Stimulated activated memory B cell treated with anti-CD40 and anti-IgM and Interleukin-4, amounts not matched to agents 10 μg/mL and 1 μg/mL and 100 μg/mL, for 72 hours (primary cell): ENCODE measurements at regions not wholly inside any gene's neighbourhood (a gene's known extent, or its start where the extent isn't known, plus 50 kb on each side); places are given as distances from the start of the nearest gene placed in this dataset.

ENCODE experiments used
- ATAC-seq: fragments of 150-1000 bp; cut with Tn5 transposase; 2 replicates; pipeline ENCODE4 v1.10.0; 2021
- H3K27ac Mint-ChIP-seq: one replicate; pipeline ENCODE4 v1.8.0; 2022; ENCODE audit warnings: mild to moderate bottlenecking, mixed read lengths
- H3K27me3 Mint-ChIP-seq: one replicate; pipeline ENCODE4 v1.8.0; 2022; ENCODE audit warnings: mixed read lengths
- H3K36me3 Mint-ChIP-seq: one replicate; pipeline ENCODE4 v1.8.0; 2022; ENCODE audit warnings: mixed read lengths
- H3K4me1 Mint-ChIP-seq: one replicate; pipeline ENCODE4 v1.8.0; 2022; ENCODE audit warnings: mixed read lengths
- H3K4me3 Mint-ChIP-seq: one replicate; pipeline ENCODE4 v1.8.0; 2022; ENCODE audit warnings: mild to moderate bottlenecking, moderate library complexity, mixed read lengths
- H3K9me3 Mint-ChIP-seq: one replicate; pipeline ENCODE4 v1.8.0; 2022; ENCODE audit warnings: mixed read lengths

DNA sequence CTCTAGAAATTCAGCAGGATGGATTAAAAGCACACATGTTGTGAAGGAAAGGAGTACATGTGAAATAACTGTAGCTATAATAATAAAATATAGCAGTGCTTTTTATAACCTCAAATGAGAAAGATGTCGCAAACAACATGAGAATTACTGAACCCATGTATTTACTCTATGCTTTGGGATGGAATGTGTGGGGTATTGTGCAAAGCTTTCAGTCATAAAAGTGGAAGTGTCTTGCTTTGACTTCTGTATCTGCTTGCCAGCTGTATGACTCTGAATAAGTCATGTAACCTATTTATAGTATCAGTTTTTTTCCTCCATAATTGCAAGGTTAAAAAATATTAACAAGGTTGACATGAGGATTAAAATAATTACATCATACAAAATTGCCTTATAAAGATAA lies 519.3 kb upstream of the CADM2 start:
- Mint-ChIP-seq H3K4me3 (no peak overlapping the region), H3K27ac (no peak overlapping the region), H3K9me3 (peaks cover 6% of the 10 kb centered on the region), H3K36me3 (no peaks in the 10 kb centered on the region), H3K27me3 (no peaks in the 10 kb centered on the region), H3K4me1 (no peaks in the 10 kb centered on the region)
- ATAC-seq = no peak

DNA sequence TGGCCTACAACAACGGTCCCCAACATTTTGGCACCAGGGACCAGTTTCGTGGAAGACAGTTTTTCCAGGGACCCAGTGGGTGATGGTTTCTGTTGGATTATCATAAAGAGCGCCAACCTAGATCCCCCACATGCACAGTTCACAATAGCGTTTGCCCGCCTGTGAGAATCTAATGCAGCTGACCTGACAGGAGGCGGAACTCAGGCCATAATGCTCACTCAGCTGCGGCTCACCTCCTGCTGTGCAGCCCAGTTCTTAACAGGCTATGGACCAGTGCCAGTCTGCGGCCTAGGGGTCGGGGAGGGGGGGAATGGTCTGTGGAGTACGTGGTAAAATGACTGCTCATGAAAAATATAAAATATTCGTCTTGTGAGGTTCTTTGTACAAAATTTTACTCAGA lies 518.5 kb upstream of the CADM2 start:
- no peak for ATAC-seq
- H3K36me3 Mint-ChIP-seq = no peaks in the 10 kb centered on the region

DNA sequence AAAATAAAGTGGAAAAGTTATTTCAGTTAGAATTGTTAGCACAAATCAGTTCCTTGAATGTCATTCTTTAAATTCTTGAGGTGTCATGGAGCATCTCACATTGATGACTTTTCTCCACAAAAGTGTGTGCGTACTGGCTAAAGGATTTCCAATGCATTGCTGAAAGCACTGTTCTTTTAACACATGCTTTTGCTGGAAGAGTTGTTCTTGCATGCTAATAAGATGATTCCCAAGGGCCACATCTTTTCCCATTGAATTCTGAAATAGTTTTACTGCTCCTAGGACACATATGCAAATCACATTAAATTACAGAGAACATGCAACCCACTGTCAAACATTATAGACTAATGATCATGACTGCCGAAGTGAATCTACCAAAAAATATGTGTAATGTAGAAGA lies 516.3 kb upstream of the CADM2 start:
- Mint-ChIP-seq H3K36me3 (no peaks in the 10 kb centered on the region), H3K4me1 (no peaks in the 10 kb centered on the region), H3K4me3 (no peak overlapping the region), H3K27me3 (no peaks in the 10 kb centered on the region), H3K9me3 (peaks cover 6% of the 10 kb centered on the region), H3K27ac (no peak overlapping the region)
- ATAC-seq = no peak

More for the DNA sequence above, 518.5 kb upstream of the CADM2 start:
- Mint-ChIP-seq H3K4me3 (no peak overlapping the region), H3K27ac (no peak overlapping the region), H3K4me1 (no peaks in the 10 kb centered on the region), H3K27me3 (no peaks in the 10 kb centered on the region), H3K9me3 (peaks cover 6% of the 10 kb centered on the region)

DNA sequence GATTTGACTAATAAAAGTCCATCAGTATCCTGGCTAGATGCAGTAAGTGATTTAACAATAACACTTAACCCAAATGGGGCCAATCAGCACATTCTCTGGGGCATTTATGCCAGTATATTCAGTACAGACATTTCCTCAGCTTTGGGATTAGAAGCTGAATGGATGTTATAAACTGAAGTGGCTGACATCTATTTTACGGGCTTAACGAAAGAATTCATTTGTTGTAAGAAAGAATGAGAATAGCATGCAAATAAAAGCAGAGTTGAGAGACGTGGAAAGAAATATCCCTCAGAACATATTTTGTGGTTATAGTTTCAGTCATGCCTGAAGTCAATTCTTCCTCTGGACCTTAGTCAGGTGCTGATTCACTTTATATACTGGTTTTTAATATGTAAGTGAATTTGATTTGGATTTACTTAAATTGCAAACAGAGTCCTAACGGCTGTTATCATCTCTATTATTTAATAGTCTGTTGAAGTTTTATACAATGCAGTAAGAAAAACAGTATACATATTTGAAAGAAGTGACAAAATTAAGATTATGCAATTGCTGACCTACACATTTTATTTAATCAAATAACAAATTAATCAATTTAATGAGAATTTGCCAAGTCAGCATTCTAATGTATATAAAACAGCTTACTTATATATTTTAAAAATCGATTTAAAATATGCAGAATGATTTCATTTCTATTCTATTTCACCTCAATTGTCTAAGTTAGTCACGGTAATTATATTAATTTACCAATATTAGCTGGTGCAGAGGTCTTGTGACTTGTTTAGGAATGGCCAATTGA lies 513.9 kb upstream of the CADM2 start:
- H3K36me3 Mint-ChIP-seq = no peaks in the 10 kb centered on the region
- no peaks in the 10 kb centered on the region for H3K4me1 Mint-ChIP-seq
- no peak overlapping the region for H3K4me3 Mint-ChIP-seq
- peaks cover 4% of the 10 kb centered on the region for H3K9me3 Mint-ChIP-seq
- no peak overlapping the region for H3K27ac Mint-ChIP-seq
- ATAC-seq = no peak
- no peaks in the 10 kb centered on the region for H3K27me3 Mint-ChIP-seq

DNA sequence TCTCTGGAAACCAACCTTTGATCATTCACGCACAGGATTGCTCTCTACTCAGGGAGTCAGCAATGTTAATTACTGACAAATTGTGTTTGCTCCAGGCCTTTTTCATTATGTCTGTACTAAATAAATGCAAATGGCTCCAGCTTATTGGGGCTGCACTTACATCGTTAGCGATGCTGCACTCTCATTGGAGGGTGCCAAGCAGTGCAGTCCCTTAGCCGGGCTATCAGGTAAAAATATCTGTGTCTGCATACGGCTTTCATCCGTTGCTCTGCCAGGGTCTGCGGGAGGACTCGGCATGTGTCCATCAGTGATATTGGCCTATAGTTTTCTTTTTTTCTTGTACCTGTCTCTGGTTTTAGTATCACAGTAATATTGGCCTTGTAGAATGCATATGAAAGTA lies 471.5 kb upstream of the CADM2 start:
- no peak overlapping the region for H3K4me3 Mint-ChIP-seq
- no peaks in the 10 kb centered on the region for H3K4me1 Mint-ChIP-seq
- ATAC-seq = no peak
- H3K36me3 Mint-ChIP-seq = no peaks in the 10 kb centered on the region
- no peaks in the 10 kb centered on the region for H3K27me3 Mint-ChIP-seq
- H3K9me3 Mint-ChIP-seq = peaks cover 16% of the 10 kb centered on the region
- no peak overlapping the region for H3K27ac Mint-ChIP-seq

DNA sequence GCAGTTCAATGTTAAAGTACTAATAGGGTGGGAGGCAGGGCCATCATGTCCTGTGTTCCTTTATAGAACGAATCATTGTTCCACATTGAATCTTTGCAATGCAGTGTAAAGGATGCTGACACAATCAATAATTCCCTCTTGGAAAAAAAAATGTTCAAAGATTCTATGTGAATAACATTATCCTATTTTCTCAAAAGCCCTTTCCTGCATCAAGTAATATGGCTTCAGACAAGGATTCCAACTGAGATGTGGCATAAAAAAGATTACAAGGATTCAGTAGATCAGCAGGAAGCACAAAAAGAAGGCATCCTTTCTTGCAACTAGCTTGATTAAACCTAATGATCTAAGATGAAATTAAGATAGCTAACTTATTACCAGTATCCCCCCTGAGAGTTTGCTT lies 454.0 kb upstream of the CADM2 start:
- H3K4me1 Mint-ChIP-seq = no peaks in the 10 kb centered on the region
- no peak for ATAC-seq
- H3K27me3 Mint-ChIP-seq = no peaks in the 10 kb centered on the region
- peaks cover 6% of the 10 kb centered on the region for H3K9me3 Mint-ChIP-seq
- no peaks in the 10 kb centered on the region for H3K36me3 Mint-ChIP-seq
- H3K4me3 Mint-ChIP-seq = no peak overlapping the region
- no peak overlapping the region for H3K27ac Mint-ChIP-seq

DNA sequence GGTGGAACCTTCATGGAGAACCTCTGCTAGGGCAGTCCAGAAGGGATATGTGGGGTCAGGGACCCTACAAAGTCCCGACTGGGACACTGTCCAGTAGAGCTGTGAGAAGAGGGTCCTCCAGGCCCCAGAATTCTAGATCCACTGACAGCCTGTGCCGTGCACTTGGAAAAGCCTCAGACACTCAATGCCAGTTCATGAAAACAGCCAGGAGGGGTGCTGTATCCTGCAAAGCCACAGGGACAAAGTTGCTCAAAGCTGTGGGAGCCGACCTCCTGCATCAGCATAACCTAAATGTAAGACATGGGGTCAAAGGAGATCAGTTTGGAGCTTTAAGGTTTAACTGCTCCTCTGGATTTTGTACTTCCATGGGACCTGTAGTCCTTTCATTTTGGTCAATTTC lies 448.8 kb upstream of the CADM2 start:
- Mint-ChIP-seq H3K27me3 (no peaks in the 10 kb centered on the region), H3K9me3 (peaks cover 6% of the 10 kb centered on the region), H3K4me1 (no peaks in the 10 kb centered on the region), H3K27ac (no peak overlapping the region), H3K4me3 (no peak overlapping the region), H3K36me3 (no peaks in the 10 kb centered on the region)
- ATAC-seq = no peak

DNA sequence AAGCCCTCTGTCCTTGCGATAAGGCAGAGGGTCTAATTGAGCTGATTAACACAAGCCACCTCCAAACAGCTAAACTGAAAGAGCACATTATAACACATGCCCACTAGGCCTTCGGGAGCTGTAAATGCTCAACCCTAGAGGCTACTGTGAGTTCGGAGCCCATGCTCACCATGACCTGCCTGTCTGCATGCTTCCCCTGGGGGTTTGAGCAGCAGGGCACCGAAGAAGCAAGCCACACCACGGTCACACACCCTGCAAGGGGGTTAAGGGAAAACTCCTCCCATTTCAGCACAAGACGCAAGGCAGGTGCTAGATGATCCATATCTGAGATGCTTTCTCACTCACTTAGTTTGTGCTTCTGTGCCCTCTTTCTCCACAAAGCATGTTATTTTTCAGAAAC lies 435.9 kb upstream of the CADM2 start:
- Mint-ChIP-seq H3K36me3 (no peaks in the 10 kb centered on the region), H3K4me3 (no peak overlapping the region), H3K4me1 (no peaks in the 10 kb centered on the region), H3K27me3 (no peaks in the 10 kb centered on the region), H3K9me3 (peaks cover 4% of the 10 kb centered on the region), H3K27ac (no peak overlapping the region)
- no peak for ATAC-seq

DNA sequence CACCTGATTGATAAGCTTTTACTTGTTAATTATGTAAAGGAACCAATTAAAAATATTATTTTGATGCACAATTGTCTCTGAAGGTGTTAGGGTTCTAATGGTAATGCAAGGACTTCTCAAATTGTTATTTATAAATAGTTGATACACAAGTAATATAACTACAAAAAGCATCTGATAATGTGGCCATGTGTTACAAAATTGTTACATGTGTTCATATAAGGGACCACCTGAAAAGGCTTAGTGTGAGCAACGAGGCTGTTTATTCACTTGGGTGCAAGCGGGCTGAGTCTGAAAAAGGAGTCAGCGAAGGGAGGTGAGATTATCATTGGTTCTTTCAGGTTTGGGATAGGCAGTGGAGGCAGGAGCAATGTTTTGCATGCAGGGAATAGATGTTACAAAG lies 421.9 kb upstream of the CADM2 start:
- Mint-ChIP-seq H3K4me1 (no peaks in the 10 kb centered on the region), H3K36me3 (no peaks in the 10 kb centered on the region), H3K4me3 (no peak overlapping the region), H3K9me3 (peaks cover 19% of the 10 kb centered on the region), H3K27me3 (no peaks in the 10 kb centered on the region), H3K27ac (no peak overlapping the region)
- no peak for ATAC-seq

DNA sequence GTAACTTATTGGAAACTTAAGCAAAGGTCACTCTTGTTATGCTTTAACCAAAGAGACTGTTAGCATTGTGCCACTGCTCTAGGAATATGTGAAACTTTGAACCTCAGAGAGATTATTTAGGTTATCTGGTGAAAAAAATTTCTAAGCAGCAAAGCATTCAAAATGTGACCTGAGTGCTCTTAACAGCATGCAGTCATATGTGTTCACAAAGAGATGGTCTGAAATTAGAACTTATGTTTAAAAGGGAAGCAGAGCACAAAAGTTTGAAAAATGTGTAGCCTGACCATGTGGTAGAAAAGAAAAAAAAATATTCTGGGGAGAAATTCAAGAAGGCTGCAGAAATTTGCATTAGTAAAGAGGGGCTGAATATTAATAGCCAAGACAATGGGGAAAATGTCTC lies 420.2 kb upstream of the CADM2 start:
- H3K4me3 Mint-ChIP-seq = no peak overlapping the region
- no peak overlapping the region for H3K27ac Mint-ChIP-seq
- no peaks in the 10 kb centered on the region for H3K36me3 Mint-ChIP-seq
- no peaks in the 10 kb centered on the region for H3K4me1 Mint-ChIP-seq
- H3K9me3 Mint-ChIP-seq = peaks cover 15% of the 10 kb centered on the region
- ATAC-seq = no peak
- no peaks in the 10 kb centered on the region for H3K27me3 Mint-ChIP-seq

DNA sequence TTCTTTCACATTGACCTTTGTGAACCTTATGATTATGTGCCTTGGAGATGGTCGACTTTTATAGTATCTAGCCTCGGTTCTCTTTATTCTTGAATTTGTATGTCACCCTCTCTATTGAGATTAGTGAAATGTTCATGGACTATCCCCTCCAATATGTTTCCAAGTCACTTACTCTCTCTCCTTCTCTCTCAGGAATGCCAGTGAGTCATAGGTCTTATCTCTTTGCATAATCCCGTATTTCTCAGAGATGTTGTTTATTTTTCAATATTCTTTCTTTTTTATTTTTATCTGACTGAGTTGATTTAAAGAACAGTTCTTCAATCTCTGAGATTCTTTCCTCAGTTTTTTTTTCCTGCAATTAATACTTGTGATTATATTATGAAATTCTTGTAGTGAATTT lies 411.6 kb upstream of the CADM2 start:
- Mint-ChIP-seq H3K4me3 (no peak overlapping the region), H3K27me3 (no peaks in the 10 kb centered on the region), H3K9me3 (peaks cover 2% of the 10 kb centered on the region), H3K27ac (no peak overlapping the region), H3K4me1 (no peaks in the 10 kb centered on the region), H3K36me3 (no peaks in the 10 kb centered on the region)
- no peak for ATAC-seq

DNA sequence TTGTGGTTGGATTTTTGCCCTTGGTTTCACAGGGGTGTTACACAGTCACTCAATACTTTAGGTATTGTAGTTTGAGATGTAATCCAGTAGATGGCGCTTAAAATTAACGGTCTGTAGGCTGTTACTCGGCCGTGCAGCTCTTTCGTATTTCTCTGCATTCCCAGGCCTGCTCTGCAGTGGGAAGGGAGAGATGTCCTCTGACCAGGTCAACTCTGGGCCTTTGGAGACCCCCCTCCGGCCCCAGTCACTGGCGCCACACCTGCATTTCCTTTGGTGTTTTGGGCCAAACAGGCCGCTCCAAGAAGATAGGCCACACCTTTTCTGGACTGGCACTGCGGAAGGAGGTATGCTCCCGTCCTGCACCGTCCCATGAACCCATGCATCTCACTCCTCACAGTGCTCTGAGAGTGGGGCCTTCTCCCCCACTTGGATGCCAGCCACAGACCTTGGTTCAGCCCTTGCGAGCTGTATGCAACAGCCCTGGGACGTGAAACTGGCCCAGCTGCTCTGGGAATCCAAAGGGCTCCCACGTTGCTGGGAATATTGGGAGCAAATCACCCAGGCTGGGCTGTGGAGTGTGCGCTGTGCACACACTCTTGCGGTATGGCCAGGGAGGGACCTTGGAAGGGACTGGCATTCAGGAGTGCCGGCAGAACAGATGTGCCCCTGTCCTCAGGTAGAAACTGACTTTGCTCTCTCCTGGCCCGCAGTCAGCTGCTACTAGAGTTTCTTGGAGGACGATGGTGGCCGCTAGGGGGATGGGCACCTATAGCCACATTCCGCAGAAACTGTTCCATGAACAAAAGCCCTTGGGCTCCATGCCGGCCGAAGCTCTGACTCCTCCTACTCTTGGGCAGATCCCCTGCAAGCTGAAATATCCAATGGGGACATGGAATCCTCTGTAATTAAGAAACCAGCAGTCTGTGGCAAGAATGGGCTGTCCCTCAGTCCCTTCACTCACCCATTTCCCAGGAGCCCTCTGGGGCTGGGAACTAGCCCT lies 410.5 kb upstream of the CADM2 start:
- H3K4me3 Mint-ChIP-seq = no peak overlapping the region
- H3K36me3 Mint-ChIP-seq = no peaks in the 10 kb centered on the region
- peak; percentile 36 for ATAC-seq
- peaks cover 2% of the 10 kb centered on the region for H3K9me3 Mint-ChIP-seq
- H3K4me1 Mint-ChIP-seq = no peaks in the 10 kb centered on the region
- no peak overlapping the region for H3K27ac Mint-ChIP-seq
- no peaks in the 10 kb centered on the region for H3K27me3 Mint-ChIP-seq

DNA sequence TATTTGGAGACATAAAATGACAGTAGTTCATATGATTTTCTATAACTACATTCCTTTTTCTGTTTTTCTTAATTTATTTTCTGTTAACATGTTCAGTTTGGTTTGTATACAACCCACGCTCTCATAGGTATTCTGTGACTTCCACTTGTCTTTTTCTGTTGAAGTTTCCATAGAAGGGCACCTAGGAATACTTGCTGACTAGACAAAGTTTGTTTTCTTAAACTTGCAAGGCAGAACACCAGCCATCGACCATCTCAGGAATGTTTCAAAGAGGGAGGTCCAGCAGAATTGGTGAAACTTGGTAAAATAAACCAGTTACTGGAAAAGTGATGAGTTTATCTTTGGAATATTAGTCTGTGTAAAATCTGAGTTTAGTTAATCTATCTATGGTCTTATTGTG lies 403.2 kb upstream of the CADM2 start:
- no peak overlapping the region for H3K27ac Mint-ChIP-seq
- no peaks in the 10 kb centered on the region for H3K9me3 Mint-ChIP-seq
- H3K27me3 Mint-ChIP-seq = no peaks in the 10 kb centered on the region
- H3K36me3 Mint-ChIP-seq = no peaks in the 10 kb centered on the region
- H3K4me1 Mint-ChIP-seq = no peaks in the 10 kb centered on the region
- no peak for ATAC-seq
- H3K4me3 Mint-ChIP-seq = no peak overlapping the region

DNA sequence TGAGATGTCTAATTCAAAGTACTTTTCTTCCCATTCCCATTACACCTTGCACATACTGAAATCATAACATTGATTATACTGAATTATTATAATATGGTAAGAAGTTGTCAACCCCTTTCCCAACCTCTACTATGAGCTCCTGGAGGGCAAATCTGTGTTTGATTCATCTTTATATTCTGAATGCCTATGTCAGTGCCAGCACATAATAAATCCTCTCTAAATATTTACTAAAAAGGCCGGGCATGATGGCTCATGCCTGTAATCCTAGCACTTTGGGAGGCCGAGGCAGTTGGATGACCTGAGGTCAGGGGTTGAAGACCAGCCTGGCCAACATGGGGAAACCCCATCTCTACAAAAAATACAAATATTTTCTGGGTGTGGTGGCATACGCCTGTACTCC lies 392.5 kb upstream of the CADM2 start:
- ATAC-seq = no peak
- Mint-ChIP-seq H3K4me3 (no peak overlapping the region), H3K4me1 (no peaks in the 10 kb centered on the region), H3K27me3 (no peaks in the 10 kb centered on the region), H3K36me3 (no peaks in the 10 kb centered on the region), H3K9me3 (peaks cover 3% of the 10 kb centered on the region), H3K27ac (no peak overlapping the region)

DNA sequence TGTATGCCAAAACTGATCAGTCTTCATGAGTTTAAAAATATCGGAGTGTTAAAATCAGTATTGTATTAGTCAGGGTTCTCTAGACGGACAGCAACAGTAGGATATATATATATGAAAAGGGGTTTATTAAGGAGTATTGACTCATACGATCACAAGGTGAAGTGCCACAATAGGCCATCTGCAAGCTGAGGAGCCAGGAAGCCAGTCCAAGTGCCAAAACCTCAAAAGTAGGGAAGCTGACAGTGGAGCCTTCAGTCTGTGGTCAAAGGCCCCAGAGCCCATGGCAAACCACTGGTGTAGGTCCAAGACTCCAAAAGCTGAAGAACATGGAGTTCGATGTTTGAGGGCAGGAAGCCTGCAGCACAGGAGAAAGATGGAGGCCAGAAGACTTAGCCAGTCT lies 391.0 kb upstream of the CADM2 start:
- Mint-ChIP-seq H3K9me3 (peaks cover 3% of the 10 kb centered on the region), H3K4me3 (no peak overlapping the region), H3K36me3 (no peaks in the 10 kb centered on the region), H3K27me3 (no peaks in the 10 kb centered on the region), H3K4me1 (no peaks in the 10 kb centered on the region), H3K27ac (no peak overlapping the region)
- no peak for ATAC-seq

DNA sequence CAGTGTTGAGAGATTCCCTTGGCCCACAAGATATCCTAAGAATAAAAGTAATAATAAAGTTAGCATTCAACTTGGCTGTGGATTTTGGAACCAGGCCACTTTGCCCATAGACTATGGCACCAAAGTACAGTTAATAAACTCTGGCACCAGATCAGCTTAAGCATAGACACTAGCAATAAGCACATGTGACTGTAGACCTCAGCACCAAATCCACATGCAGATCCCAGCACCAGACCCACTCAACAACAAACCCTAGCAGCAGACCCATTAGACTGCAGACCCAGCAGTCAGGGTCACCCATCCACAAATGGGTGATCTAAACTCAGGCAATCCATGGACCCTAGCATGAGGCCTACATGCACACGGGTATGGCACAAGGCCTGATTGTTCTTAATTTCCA lies 384.8 kb upstream of the CADM2 start:
- Mint-ChIP-seq H3K27me3 (no peaks in the 10 kb centered on the region), H3K4me1 (no peaks in the 10 kb centered on the region), H3K9me3 (peaks cover 23% of the 10 kb centered on the region), H3K27ac (no peak overlapping the region), H3K4me3 (no peak overlapping the region), H3K36me3 (no peaks in the 10 kb centered on the region)
- no peak for ATAC-seq
